LNCaP clone FGC (cell line): ENCODE measurements at regions not wholly inside any gene's neighbourhood (a gene's known extent, or its start where the extent isn't known, plus 50 kb on each side); places are given as distances from the start of the nearest gene placed in this dataset.

Source experiments
- DNase-seq: peaks from one replicate; pipeline ENCODE4 v3.0.0-alpha.2; 2011; ENCODE audit warnings: low read depth
- H3K4me3 ChIP-seq: 2 replicates; pipeline ENCODE4 v1.5.1; 2011; ENCODE audit warnings: mild to moderate bottlenecking, low read depth, low read length, control low read depth
- TF ChIP-seq, protein P1 (sequence below): IDR thresholded peaks from 2 replicates; pipeline ENCODE4 v1.5.1; 2012; ENCODE audit warnings: mild to moderate bottlenecking; ENCODE audit not compliant: control insufficient read depth, insufficient read depth; ENCODE audit errors: extremely low read depth

DNA sequence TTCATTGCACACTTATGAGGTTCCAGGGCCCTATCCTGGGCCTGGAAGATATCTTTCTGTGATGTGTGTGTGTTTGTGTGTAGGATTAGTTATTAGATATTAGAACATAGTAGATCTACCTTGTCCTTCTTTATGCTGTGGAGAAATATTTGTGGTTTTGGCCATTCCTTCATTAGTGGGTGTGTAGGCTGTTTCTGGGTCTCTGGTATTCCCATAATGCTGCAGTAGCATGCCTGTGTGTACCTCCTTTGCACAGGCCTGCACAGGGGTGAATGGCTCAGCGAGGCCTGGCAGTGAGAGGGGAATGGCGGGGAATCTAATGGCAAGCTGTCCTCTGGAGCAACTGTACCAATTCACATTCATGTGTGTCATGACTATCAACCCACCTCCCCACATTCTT is 125.8 kb upstream of the MRPS22 start:
- TF ChIP-seq, protein P1, sequence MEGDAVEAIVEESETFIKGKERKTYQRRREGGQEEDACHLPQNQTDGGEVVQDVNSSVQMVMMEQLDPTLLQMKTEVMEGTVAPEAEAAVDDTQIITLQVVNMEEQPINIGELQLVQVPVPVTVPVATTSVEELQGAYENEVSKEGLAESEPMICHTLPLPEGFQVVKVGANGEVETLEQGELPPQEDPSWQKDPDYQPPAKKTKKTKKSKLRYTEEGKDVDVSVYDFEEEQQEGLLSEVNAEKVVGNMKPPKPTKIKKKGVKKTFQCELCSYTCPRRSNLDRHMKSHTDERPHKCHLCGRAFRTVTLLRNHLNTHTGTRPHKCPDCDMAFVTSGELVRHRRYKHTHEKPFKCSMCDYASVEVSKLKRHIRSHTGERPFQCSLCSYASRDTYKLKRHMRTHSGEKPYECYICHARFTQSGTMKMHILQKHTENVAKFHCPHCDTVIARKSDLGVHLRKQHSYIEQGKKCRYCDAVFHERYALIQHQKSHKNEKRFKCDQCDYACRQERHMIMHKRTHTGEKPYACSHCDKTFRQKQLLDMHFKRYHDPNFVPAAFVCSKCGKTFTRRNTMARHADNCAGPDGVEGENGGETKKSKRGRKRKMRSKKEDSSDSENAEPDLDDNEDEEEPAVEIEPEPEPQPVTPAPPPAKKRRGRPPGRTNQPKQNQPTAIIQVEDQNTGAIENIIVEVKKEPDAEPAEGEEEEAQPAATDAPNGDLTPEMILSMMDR: no peak
- no peak overlapping the region for H3K4me3 ChIP-seq
- no peak for DNase-seq

DNA sequence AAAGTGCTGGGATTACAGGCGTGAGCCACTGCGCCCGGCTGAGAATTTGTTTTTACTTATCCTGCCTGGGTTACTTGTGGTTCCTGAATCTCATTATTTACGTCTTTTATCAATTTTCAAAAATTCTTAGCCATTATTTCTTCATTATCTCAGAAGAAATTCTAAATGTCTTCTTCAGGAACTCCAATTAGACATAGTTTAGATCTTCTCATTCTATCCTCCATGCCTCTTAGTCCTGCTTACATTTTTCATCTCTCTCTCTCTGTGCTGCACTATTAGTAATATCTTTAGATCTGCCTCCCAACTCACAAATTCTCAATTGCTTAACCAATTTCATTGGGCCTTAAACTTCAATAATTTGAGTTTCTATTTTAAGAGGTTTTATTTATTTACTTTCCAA is 124.4 kb upstream of the MRPS22 start:
- DNase-seq: no peak
- H3K4me3 ChIP-seq: no peak overlapping the region
- TF ChIP-seq, protein P1: no peak

DNA sequence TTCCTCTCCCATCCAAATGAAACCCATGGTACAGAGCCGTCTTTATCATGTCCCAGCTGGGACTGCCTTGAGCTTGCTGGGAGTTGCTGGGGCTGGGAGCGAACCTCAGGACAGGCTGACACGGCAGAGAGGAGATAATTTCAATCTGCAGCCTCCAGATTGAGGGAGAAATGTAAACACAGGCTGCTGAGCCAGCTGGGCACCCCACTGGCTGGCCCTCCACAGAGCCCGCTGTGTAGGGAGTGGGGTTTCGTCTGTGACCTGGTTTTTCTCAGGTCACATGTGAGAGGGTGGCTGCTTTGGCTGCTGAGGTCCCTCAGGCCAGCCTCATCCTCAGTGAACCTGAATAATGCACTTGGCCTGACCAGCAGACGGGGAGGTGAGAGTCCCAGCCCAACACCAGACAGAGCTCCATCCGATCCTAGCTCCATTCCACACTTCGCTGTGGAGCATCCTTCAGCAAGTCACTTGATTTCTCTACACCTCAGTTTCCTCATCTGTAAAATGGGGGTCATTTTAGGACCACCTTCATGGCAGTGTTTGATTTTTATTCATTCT is 121.6 kb upstream of the MRPS22 start:
- TF ChIP-seq, protein P1: no peak
- H3K4me3 ChIP-seq: no peak overlapping the region
- DNase-seq: no peak

DNA sequence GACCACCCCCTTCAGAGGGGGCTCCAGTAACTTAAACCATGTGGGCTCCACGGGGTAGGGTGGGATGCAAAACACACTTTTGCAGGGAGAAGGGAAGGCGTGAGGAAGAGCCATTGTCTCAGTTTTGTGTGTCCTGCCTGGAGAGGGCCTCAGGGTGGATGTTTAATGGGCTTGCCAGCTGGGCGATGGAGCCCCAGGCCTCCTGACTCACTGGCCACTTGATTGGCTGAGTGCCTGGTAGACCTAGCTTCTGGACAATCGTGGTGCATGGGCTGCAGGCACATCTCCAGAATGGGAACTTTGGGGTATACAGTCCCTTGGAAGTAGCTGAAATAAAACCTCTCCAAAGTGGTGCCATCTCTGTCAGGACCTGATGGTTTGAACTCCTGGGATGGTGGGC is 118.3 kb upstream of the MRPS22 start:
- no peak for DNase-seq
- H3K4me3 ChIP-seq: no peak overlapping the region
- TF ChIP-seq, protein P1: no peak

DNA sequence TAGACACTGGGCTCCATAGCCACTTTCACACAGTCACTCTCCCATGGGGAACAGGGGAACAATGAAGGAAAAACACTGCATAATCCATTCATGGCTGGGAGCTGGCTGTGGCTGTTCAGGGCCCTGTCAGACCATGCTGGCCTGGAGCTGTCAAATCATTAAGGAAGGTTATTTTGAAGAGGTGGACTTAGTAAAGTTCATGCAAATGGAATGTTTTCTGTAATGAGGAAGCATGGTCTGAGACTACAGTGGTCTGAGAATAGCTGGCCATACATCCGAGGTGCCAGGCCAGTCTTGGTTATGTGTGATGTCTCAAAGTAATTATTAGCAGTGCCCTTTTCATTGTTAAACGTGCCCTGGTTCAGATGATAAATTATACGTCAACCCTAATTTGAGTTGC is 117.1 kb upstream of the MRPS22 start:
- no peak for DNase-seq
- TF ChIP-seq, protein P1: no peak
- no peak overlapping the region for H3K4me3 ChIP-seq

DNA sequence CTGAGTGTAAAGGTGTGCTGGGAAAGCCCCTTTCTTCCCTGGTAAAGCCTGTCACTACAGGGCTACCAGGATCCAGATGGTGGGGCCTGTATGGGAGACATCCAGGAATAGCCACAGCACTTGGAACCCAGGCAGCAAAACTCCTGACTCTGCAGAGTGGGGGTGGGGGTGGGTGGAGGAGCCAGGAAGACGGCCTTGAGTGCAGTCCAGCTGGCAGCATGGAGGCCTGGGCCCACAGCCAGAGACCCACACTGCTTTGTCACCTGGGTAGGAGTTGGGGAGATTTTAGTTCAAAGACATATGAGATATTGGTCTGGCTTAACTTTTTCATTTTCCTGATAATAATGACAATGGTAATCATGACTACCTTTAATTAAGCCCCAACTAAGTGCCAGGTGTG is 116.7 kb upstream of the MRPS22 start:
- no peak for DNase-seq
- TF ChIP-seq, protein P1: no peak
- H3K4me3 ChIP-seq: no peak overlapping the region

DNA sequence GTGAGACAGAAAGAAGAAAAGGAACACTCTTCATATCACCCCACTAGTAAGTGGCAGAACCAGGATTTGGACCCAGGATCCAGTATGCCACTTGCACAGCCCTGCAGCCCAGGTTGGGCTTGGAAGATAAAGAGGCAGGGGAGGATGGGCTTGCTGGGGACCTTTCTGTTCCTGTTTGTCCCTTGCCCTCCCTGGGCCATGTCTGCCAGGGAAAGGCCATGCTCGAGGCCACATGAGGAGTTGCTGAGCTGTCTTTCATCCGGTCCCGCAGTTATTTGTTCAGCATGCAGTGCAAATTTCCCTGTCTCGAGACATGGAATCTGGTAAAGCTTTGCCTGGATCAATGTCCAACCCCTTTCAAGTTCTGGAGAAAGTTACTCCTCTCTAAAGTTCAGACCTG is 116.0 kb upstream of the MRPS22 start:
- no peak for DNase-seq
- no peak overlapping the region for H3K4me3 ChIP-seq
- TF ChIP-seq, protein P1: no peak
